ENCODE measurements at regions not wholly inside any gene's neighbourhood (a gene's known extent, or its start where the extent isn't known, plus 50 kb on each side); places are given as distances from the start of the nearest gene placed in this dataset.

DNA sequence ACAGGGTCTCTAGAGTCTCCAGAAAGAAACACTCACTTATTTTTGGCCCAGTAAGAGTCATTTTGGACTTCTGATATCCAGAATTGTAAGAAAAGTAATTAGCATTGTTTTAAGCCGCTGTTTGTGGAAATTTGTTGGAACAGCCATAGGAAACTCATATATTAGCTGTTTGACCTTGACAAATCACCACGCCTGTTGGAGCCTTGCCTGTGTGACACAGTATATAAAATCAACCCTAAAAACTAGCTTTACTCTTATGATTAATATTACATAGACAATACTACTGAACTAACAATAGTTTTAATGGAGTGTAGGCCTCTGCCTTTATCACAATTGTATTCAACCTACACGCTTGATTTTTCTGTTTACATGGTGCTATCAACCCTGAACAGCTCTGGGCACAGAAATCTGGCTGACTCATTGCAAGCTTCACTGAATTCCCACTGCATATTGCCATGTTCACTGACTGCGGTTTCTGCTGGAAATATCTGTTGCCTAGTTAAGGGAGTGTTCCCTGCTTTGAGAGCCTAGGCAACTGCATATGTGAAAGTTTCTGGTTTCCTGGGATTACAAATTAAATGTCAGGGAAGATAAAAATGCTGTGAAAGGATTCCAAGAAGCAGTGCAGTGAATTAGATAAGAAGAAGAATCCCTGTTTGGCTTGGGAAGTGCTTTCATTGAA lies 419.5 kb upstream of the DEPDC1 start:
- no peak for DNase-seq
- no peaks in the 10 kb centered on the region for H3K9me3 ChIP-seq
- no peaks in the 10 kb centered on the region for H3K4me1 ChIP-seq
- Mint-ChIP-seq H3K4me1 (ENCODE audit: low read depth, unreplicated experiment) (no peaks in the 10 kb centered on the region), H3K36me3 (ENCODE audit: insufficient read depth, unreplicated experiment) (no peaks in the 10 kb centered on the region), H3K4me3 (ENCODE audit: unreplicated experiment) (no peak overlapping the region), H3K27me3 (ENCODE audit: insufficient read depth, unreplicated experiment) (no peaks in the 10 kb centered on the region), H3K27ac (ENCODE audit: unreplicated experiment) (no peak overlapping the region), H3K9me3 (ENCODE audit: unreplicated experiment) (no peaks in the 10 kb centered on the region)
- BruUV-seq (replicated peaks), result no TSS peak
- no peaks in the 10 kb centered on the region for H3K27me3 ChIP-seq (replicated peaks; ENCODE audit: control insufficient read depth, insufficient read depth, low read length)
- intact Hi-C loops (cut with micrococcal nuclease; ENCODE audit: unreplicated experiment), result no loop called here
- no peak overlapping the region for H3K4me3 ChIP-seq (ENCODE audit: low read depth, low read length)
- ChIA-PET CTCF (no interaction called here), POLR2A (no interaction called here)
- H3K36me3 ChIP-seq (ENCODE audit: control insufficient read depth, insufficient read depth, low read length), result no peaks in the 10 kb centered on the region
- TF ChIP-seq CTCF (IDR thresholded peaks at IDR 0.05; ENCODE audit: insufficient read depth in 1 of 2, low read depth in 1 of 2, low read length in 1 of 2, severe bottlenecking in 1 of 2, unreplicated experiment in 1 of 2), result no peak

- no peaks in the 10 kb centered on the region for H3K4me1 ChIP-seq
- no peaks in the 10 kb centered on the region for H3K9me3 ChIP-seq
- H3K36me3 Mint-ChIP-seq (ENCODE audit: insufficient read depth, unreplicated experiment), result no peaks in the 10 kb centered on the region
- no peaks in the 10 kb centered on the region for H3K4me1 Mint-ChIP-seq (ENCODE audit: low read depth, unreplicated experiment)
- CTCF ChIA-PET, result no interaction called here
- H3K36me3 ChIP-seq (ENCODE audit: control insufficient read depth, insufficient read depth, low read length), result no peaks in the 10 kb centered on the region
- H3K9me3 Mint-ChIP-seq (ENCODE audit: unreplicated experiment), result no peaks in the 10 kb centered on the region
- no TSS peak for BruUV-seq (replicated peaks)
- intact Hi-C loops (cut with micrococcal nuclease; ENCODE audit: unreplicated experiment), result no loop called here
- POLR2A ChIA-PET, result no interaction called here
- no peaks in the 10 kb centered on the region for H3K27me3 Mint-ChIP-seq (ENCODE audit: insufficient read depth, unreplicated experiment)
- no peaks in the 10 kb centered on the region for H3K27me3 ChIP-seq (replicated peaks; ENCODE audit: control insufficient read depth, insufficient read depth, low read length)
- no peak for TF ChIP-seq CTCF (IDR thresholded peaks at IDR 0.05; ENCODE audit: insufficient read depth in 1 of 2, low read depth in 1 of 2, low read length in 1 of 2, severe bottlenecking in 1 of 2, unreplicated experiment in 1 of 2)
- no peak for DNase-seq
- H3K4me3 ChIP-seq (ENCODE audit: low read depth, low read length), result no peak overlapping the region
- H3K4me3 Mint-ChIP-seq (ENCODE audit: unreplicated experiment), result no peak overlapping the region
- H3K27ac Mint-ChIP-seq (ENCODE audit: unreplicated experiment), result no peak overlapping the region
Measured at GRCh38 chr1:68917456-68917855, 420.6 kb upstream of the DEPDC1 start.

GRCh38 chr1:68918563-68918962 lies 421.7 kb upstream of the DEPDC1 start:
- no peak for TF ChIP-seq CTCF (IDR thresholded peaks at IDR 0.05; ENCODE audit: insufficient read depth in 1 of 2, low read depth in 1 of 2, low read length in 1 of 2, severe bottlenecking in 1 of 2, unreplicated experiment in 1 of 2)
- Mint-ChIP-seq H3K27me3 (ENCODE audit: insufficient read depth, unreplicated experiment) (no peaks in the 10 kb centered on the region), H3K4me3 (ENCODE audit: unreplicated experiment) (no peak overlapping the region), H3K4me1 (ENCODE audit: low read depth, unreplicated experiment) (no peaks in the 10 kb centered on the region), H3K9me3 (ENCODE audit: unreplicated experiment) (no peaks in the 10 kb centered on the region), H3K27ac (ENCODE audit: unreplicated experiment) (no peak overlapping the region), H3K36me3 (ENCODE audit: insufficient read depth, unreplicated experiment) (no peaks in the 10 kb centered on the region)
- intact Hi-C loops (cut with micrococcal nuclease; ENCODE audit: unreplicated experiment), result no loop called here
- Histone ChIP-seq H3K36me3 (ENCODE audit: control insufficient read depth, insufficient read depth, low read length) (no peaks in the 10 kb centered on the region), H3K27me3 (replicated peaks; ENCODE audit: control insufficient read depth, insufficient read depth, low read length) (no peaks in the 10 kb centered on the region), H3K4me1 (no peaks in the 10 kb centered on the region), H3K4me3 (ENCODE audit: low read depth, low read length) (no peak overlapping the region), H3K9me3 (no peaks in the 10 kb centered on the region)
- ChIA-PET CTCF (no interaction called here), POLR2A (no interaction called here)
- no TSS peak for BruUV-seq (replicated peaks)
- no peak for DNase-seq
